HepG2 (cell line): ENCODE measurements at regions not wholly inside any gene's neighbourhood (a gene's known extent, or its start where the extent isn't known, plus 50 kb on each side); places are given as distances from the start of the nearest gene placed in this dataset.
A peak's percentile ranks its signal among the peaks of the same experiment; 100 is the strongest.

Experiments used
- ARID2 ChIP-seq: sonication (generic); formaldehyde crosslinking; IDR thresholded peaks from 2 replicates; pipeline ENCODE4 v1.8.1; 2022; ENCODE audit warnings: mild to moderate bottlenecking, missing genetic modification reagents, borderline replicate concordance
- E2F5 ChIP-seq: sonication (generic); formaldehyde crosslinking; conservative IDR thresholded peaks from 2 replicates; pipeline ENCODE4 v1.4.0; 2020; ENCODE audit warnings: missing genetic modification reagents
- FOXK2 ChIP-seq: fragments of 450-650 bp; IDR thresholded peaks from 2 replicates; pipeline ENCODE4 v1.6.1; 2016
- GTF2F1 ChIP-seq: fragments of 150-350 bp; IDR thresholded peaks from 2 replicates; pipeline ENCODE4 v1.6.1; 2014; ENCODE audit warnings: low read length
- HNF4A ChIP-seq: sonication (generic); formaldehyde crosslinking; IDR thresholded peaks from 2 replicates; pipeline ENCODE4 v1.4.0; 2020; ENCODE audit warnings: missing genetic modification reagents
- KLF13 ChIP-seq: sonication (generic); formaldehyde crosslinking; IDR thresholded peaks from 2 replicates; pipeline ENCODE4 v1.4.0; 2020; ENCODE audit warnings: mild to moderate bottlenecking, missing genetic modification reagents
- MXD1 ChIP-seq: sonication (generic); formaldehyde crosslinking; IDR thresholded peaks from 2 replicates; pipeline ENCODE4 v1.4.0; 2020; ENCODE audit warnings: mild to moderate bottlenecking, missing genetic modification reagents
- NAIF1 ChIP-seq: sonication (generic); formaldehyde crosslinking; IDR thresholded peaks from 2 replicates; pipeline ENCODE4 v1.5.0; 2020; ENCODE audit warnings: mild to moderate bottlenecking, missing genetic modification reagents, borderline replicate concordance
- SETDB1 ChIP-seq: sonication (generic); formaldehyde crosslinking; IDR thresholded peaks from 2 replicates; pipeline ENCODE4 v1.5.1; 2020; ENCODE audit warnings: missing genetic modification reagents, mild to moderate bottlenecking, borderline replicate concordance
- SP5 ChIP-seq: IDR thresholded peaks from 2 replicates; pipeline ENCODE4 v1.6.1; 2016; ENCODE audit warnings: low read depth, borderline replicate concordance
- TBL1XR1 ChIP-seq: fragments of 150-350 bp; IDR thresholded peaks from 2 replicates; pipeline ENCODE4 v1.6.1; 2014; ENCODE audit warnings: borderline replicate concordance, low read length; ENCODE audit not compliant: partially characterized antibody
- TBP ChIP-seq: sonication (generic); formaldehyde crosslinking; IDR thresholded peaks from 2 replicates; pipeline ENCODE4 v1.5.0; 2020; ENCODE audit warnings: missing genetic modification reagents
- ZBTB38 ChIP-seq: sonication (generic); formaldehyde crosslinking; IDR thresholded peaks from 2 replicates; pipeline ENCODE4 v1.5.1; 2020; ENCODE audit warnings: mild to moderate bottlenecking, missing genetic modification reagents
- ZFY ChIP-seq: sonication (generic); formaldehyde crosslinking; IDR thresholded peaks from 2 replicates; pipeline ENCODE4 v1.4.0; 2020; ENCODE audit warnings: missing genetic modification reagents
- ZMYM2 ChIP-seq: sonication (generic); formaldehyde crosslinking; IDR thresholded peaks from 2 replicates; pipeline ENCODE4 v1.8.0; 2022; ENCODE audit warnings: mild to moderate bottlenecking, missing genetic modification reagents
- ZNF329 ChIP-seq: sonication (generic); formaldehyde crosslinking; IDR thresholded peaks from 2 replicates; pipeline ENCODE4 v1.9.0; 2021; ENCODE audit warnings: low read depth, mild to moderate bottlenecking, missing genetic modification reagents
- ZNF543 ChIP-seq: sonication (generic); formaldehyde crosslinking; IDR thresholded peaks from 2 replicates; pipeline ENCODE4 v1.4.0; 2020; ENCODE audit warnings: mild to moderate bottlenecking, missing genetic modification reagents
- ZNF788 ChIP-seq: sonication (generic); formaldehyde crosslinking; IDR thresholded peaks from 2 replicates; pipeline ENCODE4 v1.5.0; 2020; ENCODE audit warnings: mild to moderate bottlenecking, missing genetic modification reagents, borderline replicate concordance
- ZSCAN29 ChIP-seq: sonication (generic); formaldehyde crosslinking; conservative IDR thresholded peaks from 2 replicates; pipeline ENCODE4 v1.4.0; 2020; ENCODE audit warnings: mild to moderate bottlenecking, missing genetic modification reagents
- ZZZ3 ChIP-seq: sonication (generic); formaldehyde crosslinking; IDR thresholded peaks from 2 replicates; pipeline ENCODE4 v1.4.0; 2020; ENCODE audit warnings: missing genetic modification reagents, mild to moderate bottlenecking, borderline replicate concordance
- TF ChIP-seq, protein P1 (sequence below): sonication (generic); formaldehyde crosslinking; IDR thresholded peaks from 2 replicates; pipeline ENCODE4 v1.8.0; 2022; ENCODE audit warnings: missing genetic modification reagents, mild to moderate bottlenecking, moderate library complexity, borderline replicate concordance
- TF ChIP-seq, protein P2 (sequence below): sonication (generic); formaldehyde crosslinking; IDR thresholded peaks from 2 replicates; pipeline ENCODE4 v1.5.0; 2020; ENCODE audit warnings: mild to moderate bottlenecking, missing genetic modification reagents, borderline replicate concordance
- TF ChIP-seq, protein P3 (sequence below): sonication (generic); formaldehyde crosslinking; IDR thresholded peaks from 2 replicates; pipeline ENCODE4 v1.4.0; 2020; ENCODE audit warnings: missing genetic modification reagents, mild to moderate bottlenecking, borderline replicate concordance

- TF ChIP-seq, protein P1, sequence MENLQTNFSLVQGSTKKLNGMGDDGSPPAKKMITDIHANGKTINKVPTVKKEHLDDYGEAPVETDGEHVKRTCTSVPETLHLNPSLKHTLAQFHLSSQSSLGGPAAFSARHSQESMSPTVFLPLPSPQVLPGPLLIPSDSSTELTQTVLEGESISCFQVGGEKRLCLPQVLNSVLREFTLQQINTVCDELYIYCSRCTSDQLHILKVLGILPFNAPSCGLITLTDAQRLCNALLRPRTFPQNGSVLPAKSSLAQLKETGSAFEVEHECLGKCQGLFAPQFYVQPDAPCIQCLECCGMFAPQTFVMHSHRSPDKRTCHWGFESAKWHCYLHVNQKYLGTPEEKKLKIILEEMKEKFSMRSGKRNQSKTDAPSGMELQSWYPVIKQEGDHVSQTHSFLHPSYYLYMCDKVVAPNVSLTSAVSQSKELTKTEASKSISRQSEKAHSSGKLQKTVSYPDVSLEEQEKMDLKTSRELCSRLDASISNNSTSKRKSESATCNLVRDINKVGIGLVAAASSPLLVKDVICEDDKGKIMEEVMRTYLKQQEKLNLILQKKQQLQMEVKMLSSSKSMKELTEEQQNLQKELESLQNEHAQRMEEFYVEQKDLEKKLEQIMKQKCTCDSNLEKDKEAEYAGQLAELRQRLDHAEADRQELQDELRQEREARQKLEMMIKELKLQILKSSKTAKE (CRISPR knock-in tag): no peak
- TF ChIP-seq FOXK2: no peak
- no peak for TF ChIP-seq ZNF329 (CRISPR knock-in tag)
- TF ChIP-seq, protein P2, sequence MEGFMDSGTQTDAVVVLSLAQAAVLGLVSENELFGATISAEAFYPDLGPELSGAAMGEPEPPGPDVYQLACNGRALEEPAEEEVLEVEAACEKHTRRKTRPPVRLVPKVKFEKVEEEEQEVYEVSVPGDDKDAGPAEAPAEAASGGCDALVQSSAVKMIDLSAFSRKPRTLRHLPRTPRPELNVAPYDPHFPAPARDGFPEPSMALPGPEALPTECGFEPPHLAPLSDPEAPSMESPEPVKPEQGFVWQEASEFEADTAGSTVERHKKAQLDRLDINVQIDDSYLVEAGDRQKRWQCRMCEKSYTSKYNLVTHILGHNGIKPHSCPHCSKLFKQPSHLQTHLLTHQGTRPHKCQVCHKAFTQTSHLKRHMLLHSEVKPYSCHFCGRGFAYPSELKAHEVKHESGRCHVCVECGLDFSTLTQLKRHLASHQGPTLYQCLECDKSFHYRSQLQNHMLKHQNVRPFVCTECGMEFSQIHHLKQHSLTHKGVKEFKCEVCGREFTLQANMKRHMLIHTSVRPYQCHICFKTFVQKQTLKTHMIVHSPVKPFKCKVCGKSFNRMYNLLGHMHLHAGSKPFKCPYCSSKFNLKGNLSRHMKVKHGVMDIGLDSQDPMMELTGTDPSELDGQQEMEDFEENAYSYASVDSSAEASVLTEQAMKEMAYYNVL (CRISPR knock-in tag): no peak
- no peak for TF ChIP-seq ZNF543 (CRISPR knock-in tag)
- no peak for TF ChIP-seq ZMYM2 (CRISPR knock-in tag)
- TF ChIP-seq E2F5 (CRISPR knock-in tag): no peak; the same call in 1 of the 2 replicates
- TF ChIP-seq, protein P3, sequence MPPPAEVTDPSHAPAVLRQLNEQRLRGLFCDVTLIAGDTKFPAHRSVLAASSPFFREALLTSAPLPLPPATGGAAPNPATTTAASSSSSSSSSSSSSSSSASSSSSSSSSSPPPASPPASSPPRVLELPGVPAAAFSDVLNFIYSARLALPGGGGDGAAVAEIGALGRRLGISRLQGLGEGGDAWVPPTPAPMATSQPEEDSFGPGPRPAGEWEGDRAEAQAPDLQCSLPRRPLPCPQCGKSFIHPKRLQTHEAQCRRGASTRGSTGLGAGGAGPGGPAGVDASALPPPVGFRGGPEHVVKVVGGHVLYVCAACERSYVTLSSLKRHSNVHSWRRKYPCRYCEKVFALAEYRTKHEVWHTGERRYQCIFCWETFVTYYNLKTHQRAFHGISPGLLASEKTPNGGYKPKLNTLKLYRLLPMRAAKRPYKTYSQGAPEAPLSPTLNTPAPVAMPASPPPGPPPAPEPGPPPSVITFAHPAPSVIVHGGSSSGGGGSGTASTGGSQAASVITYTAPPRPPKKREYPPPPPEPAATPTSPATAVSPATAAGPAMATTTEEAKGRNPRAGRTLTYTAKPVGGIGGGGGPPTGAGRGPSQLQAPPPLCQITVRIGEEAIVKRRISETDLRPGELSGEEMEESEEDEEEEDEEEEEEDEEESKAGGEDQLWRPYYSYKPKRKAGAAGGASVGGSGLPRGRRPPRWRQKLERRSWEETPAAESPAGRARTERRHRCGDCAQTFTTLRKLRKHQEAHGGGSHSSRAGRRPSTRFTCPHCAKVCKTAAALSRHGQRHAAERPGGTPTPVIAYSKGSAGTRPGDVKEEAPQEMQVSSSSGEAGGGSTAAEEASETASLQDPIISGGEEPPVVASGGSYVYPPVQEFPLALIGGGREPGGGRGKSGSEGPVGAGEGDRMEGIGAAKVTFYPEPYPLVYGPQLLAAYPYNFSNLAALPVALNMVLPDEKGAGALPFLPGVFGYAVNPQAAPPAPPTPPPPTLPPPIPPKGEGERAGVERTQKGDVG (CRISPR knock-in tag): no peak
- 0 out of 2 replicates have a peak, but pooled peaks have one; percentile 48 for TF ChIP-seq MXD1 (CRISPR knock-in tag)
- TF ChIP-seq ARID2: no peak
- TF ChIP-seq KLF13: no peak
- TF ChIP-seq ZSCAN29 (CRISPR knock-in tag): no peak
- 0 out of 2 replicates have a peak, but pooled peaks have one; percentile 31 for TF ChIP-seq ZZZ3
- peak; percentile 24; the same call in 1 of the 2 replicates for TF ChIP-seq ZBTB38 (CRISPR knock-in tag)
- no peak; the same call in 1 of the 2 replicates for TF ChIP-seq HNF4A (CRISPR knock-in tag)
- TF ChIP-seq SETDB1: no peak
- TF ChIP-seq ZNF788: peak; percentile 71; the same call in 1 of the 2 replicates
- peak; percentile 74 for TF ChIP-seq ZFY (CRISPR knock-in tag)
- no peak for TF ChIP-seq TBL1XR1
- no peak for TF ChIP-seq NAIF1 (CRISPR knock-in tag)
- no peak for TF ChIP-seq GTF2F1
- no peak for TF ChIP-seq TBP (CRISPR knock-in tag)
- no peak for TF ChIP-seq SP5
Observed at GRCh38 chr7:131109759-131110296, 217.8 kb upstream of the MKLN1 start (continued).
